ENCODE measurements at regions not wholly inside any gene's neighbourhood (a gene's known extent, or its start where the extent isn't known, plus 50 kb on each side); places are given as distances from the start of the nearest gene placed in this dataset.

- no peak for DNase-seq (ENCODE audit: low spot score)
These were observed 97.8 kb upstream of the JAG1 start for GRCh38 chr20:10771435-10772140.

DNA sequence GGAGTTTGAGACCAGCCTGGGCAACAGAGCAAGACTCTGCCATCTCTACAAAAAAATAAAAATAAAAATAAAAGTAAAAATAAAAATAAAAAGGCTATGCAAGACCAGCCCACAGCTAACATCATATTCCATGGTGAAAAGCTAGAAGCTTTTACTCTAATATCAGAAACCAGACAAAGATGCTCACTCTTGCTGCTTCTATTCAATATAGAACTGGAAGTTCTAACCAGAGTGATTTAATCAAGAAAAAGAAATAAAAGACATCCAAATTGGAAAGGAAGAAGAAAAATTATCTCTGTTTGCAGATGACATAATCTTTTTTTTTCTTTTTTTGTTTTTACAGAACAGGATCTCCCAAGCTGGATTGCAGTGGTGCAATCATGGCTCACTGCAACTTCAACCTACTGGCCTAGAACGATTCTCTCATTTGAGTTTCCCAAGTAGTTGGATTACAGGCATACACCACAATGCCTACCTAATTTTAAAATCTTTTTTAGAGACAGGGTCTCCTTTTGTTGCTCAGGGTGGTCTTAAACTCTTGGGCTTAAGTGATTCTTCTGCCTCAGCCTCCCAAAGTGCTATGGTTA, 100.7 kb upstream of the JAG1 start:
- no peak for DNase-seq (ENCODE audit: low spot score)

DNA sequence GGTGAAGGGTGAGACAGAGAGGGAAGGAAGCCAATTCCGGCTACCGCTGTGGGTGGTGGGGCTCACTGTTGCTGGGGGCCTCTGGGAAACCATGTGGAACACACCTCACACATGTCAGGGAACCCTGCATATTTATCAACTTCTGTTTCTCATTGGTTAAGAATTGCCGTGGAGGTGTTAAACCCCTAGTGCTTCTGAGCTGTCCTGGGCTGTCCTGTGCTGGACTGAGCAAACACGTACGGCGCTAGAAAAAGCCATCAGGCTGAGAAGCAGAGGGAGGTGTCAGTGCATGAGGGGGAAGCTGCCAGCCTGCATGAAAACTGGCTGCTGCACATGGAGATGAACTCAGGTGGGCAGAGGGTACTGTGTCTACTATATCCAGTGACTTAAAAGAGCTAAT, 103.9 kb upstream of the JAG1 start:
- no peak for DNase-seq (ENCODE audit: low spot score)

DNA sequence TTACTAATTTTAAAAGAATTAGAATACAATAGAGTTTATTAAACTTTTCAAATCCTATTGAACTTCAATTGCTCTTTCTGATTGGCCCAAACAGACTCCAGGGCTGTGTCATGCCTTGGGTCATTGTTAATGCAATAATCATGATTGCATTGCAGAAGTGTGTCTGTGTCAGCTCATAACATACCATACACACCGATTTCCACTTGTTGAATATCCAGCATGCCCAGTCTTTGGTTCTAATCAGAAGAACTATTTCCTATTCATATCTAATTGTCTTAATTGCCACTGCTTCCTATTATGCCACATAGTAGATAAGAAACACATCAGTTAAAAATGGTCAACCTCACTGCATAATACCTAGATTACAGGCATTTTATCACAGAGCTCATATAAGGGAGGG, 106.1 kb upstream of the JAG1 start:
- DNase-seq (ENCODE audit: low spot score) = no peak

GRCh38 chr20:10780901-10781300, 107.1 kb upstream of the JAG1 start:
- DNase-seq (ENCODE audit: low spot score) = no peak

DNA sequence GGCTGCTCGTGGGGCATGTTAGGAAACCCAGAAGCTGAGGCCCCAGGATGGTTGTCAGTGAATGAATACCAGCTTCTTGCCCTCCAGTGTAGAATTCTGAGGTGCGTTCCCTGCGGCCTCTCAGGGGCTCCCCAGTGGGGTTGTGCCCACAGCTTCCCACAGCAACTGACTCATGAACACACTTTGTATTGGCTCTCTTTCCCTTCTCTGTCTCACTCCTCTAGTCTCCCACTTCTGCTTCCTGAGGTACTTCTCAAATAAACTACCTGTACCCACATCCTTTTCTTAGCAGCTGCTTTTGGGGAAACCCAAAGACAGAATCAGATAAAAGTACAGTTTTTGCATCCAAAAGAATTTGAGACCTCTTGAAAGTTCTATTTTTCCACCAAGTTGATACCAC, 107.7 kb upstream of the JAG1 start:
- no peak for DNase-seq (ENCODE audit: low spot score)

DNA sequence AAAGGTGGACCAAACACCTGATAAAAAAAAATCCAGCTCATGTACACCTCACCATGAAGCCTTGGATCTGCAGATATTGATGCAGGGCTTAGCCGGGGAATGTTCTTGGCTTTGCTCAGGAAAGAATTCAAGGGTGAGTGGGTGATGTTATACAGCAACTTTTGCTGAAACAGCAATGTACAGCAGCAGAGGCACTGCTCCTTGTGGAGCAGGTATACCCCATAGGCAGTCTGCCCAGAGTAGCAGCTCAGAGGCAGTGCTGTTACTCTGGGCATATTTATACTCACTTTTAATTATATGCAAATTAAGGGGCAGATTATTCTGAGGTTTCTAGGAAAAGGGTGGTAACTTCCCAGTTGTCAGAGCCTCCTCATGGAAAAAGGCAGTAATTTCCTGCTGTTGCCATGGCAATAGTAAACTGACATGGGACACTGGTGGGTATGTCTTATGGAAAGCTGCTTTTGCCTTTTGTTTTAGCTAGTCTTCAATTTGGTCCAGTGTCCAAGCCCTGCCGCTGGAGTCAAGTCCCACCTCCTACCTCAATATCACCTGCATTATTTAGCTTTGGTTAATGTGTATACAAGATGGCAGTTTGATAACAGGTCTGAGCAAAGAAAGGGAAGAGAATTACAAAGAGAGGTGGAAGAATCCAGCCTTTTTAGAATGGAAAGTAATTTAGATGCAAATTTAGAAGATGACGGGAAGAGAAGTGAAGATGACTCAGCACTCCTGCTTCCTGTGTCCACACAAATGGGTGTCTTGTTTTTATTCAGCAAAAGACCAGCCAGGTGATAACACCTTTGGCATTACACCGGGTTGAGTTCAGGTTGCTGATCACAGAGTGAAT, 110.1 kb upstream of the JAG1 start:
- DNase-seq (ENCODE audit: low spot score) = no peak

GRCh38 chr20:10784554-10785183, 110.9 kb upstream of the JAG1 start:
- DNase-seq (ENCODE audit: low spot score) = no peak

DNA sequence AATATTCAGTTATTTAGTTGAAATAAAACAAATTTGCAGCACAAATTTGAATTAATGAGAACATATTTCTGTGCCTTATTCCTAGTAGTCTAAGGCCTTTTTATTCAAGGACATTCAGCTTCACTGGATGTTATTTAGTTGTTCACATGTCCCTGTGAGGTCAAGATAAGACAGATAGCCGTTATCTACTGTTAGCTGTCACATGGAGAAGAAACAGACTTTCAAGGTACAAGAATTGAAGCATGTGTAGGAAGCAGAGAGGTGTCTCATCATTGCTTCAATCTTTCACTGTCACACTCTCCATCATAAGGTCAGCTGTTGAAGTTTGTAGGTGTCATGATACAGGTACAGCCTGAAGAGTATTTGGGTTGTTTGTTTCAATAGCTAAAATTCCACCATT, 112.9 kb upstream of the JAG1 start:
- no peak for DNase-seq (ENCODE audit: low spot score)

GRCh38 chr20:10788055-10788454, 114.3 kb upstream of the JAG1 start:
- DNase-seq (ENCODE audit: low spot score) = no peak

- no peak for DNase-seq (ENCODE audit: low spot score)
These were observed 115.1 kb upstream of the JAG1 start for GRCh38 chr20:10788877-10789276.

DNA sequence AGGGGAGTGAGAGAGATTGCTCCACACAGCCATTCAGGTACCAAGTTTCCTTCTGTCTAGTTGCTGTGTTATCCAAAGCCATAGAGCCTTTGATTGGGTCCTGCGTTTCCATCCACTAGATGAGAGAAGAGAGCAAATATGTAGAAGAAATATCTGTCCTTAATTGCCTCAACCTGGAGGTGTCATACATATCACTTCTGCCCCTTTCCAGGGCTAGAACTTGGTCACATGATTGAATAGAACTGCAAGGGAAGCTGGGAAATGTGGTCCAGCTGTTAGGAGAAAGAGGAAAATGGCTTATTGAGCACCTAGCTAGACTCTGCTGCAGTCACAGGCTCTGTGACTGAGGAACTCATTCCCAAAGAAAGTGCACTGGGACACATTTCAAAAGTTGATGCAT, 115.6 kb upstream of the JAG1 start:
- no peak for DNase-seq (ENCODE audit: low spot score)

DNA sequence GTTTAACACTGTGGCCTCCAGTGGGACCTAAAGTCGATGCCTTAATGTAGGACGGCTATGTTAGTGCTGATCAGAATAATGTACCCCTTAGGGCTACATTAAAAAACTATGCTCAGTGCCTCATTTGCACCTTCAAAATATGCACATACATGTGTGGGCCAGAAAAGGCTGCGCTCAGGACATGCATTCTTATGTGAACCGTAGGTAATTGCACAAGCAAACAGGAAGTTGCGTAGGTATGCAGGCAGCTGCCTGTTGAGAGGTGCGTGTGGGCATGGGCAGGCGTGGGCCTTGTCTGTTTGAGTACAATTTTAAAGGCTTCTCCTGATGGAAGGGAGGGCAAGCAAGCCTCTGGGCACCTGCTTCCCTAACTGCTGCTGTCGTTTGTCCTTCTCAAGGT, 116.2 kb upstream of the JAG1 start:
- no peak for DNase-seq (ENCODE audit: low spot score)

DNA sequence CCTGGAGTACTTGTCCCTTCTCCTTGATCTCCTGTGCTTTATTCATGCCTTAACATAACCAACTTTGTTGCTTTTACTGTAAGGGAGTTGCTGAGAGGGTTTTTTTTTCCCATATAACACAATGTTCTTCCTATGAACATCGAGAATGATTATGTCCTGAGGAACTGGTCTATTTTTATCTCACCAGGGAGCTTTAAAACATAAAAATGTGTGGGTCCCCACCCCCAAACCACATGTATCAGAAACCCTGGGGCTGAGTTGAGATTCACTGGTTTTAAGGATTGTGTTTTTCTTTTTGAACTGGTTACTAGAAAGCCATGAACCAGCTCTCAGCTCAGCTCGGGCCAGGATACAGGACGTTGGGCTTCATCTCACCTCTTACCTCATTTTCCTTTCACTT, 118.5 kb upstream of the JAG1 start:
- DNase-seq (ENCODE audit: low spot score) = no peak

DNA sequence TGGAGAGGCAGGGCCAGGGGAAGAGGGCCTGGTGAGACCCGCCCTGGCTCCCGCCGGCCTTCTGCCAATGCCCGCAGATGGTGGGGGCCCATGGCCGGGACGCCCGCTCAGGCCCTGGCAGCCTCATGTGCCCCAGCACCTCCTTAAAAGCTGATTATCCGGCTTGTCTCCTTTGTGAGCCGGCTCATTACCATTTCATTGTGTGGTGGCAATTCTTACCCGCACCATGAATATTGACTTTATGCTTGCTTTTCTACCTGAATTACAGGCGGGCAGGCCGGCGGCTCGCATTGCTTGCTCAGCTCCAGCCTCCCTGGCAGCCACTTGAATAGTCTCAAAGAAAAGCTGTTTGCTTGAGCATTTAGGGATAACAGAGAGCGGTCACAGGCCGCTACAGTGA, 120.0 kb upstream of the JAG1 start:
- no peak for DNase-seq (ENCODE audit: low spot score)

DNA sequence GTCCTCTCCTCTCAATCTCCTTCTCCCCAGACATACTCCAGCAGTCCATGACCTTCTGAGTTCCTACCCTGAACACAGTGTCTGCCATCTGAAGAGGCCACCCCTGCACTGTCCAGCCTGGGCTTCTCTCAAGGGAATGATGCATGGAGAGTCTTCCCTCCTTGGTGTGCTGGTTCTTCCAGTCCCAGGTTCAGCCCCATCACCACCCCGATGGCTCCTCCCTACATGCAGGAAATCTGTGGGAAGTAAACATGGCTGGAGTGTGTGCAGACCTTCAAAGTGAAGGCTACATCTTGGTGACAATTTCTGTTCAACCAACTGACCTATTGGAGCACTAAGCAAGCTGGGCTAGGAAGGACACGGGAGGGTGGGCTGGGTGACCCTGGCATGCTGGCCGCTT, 121.0 kb upstream of the JAG1 start:
- DNase-seq (ENCODE audit: low spot score) = no peak

DNA sequence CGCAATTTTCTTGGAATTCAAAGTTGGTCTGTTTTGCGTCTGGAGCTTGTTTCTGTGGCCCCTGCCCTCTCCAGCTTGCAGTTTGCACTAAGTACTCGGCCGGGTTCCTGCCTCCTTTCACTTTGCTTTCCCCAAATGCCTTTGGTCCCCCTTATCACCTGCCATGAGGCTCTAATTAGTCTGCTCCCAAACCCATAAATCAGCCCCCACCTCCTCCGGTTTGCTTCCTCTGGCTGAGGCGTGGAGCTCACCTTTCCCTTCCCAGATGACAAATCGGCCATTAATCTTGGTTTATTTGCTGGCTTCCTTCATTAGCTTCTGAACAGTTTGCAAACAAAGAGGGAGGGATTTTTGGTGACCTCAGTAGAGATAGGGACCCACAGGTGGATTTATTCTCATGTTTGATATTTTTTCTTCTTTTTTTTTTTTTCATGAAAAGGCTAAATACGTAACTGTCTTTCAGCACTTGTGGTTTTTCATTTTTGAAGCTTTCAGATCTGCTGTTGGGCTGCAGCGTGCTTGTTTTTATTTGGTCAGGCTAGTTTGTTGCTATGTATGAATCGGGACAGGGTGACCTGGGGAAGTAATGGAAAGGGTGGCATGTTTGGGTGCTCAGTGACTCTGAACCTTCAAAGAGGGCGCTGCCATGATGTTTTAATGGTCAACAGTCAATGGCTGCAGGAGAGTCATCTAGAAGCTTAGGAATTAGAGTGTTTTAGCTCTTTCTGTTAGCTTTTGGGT, 121.7 kb upstream of the JAG1 start:
- DNase-seq (ENCODE audit: low spot score) = no peak

GRCh38 chr20:10798811-10799210, 125.0 kb upstream of the JAG1 start:
- no peak for DNase-seq (ENCODE audit: low spot score)

GRCh38 chr20:10799735-10800134, 125.9 kb upstream of the JAG1 start:
- DNase-seq (ENCODE audit: low spot score) = no peak

DNA sequence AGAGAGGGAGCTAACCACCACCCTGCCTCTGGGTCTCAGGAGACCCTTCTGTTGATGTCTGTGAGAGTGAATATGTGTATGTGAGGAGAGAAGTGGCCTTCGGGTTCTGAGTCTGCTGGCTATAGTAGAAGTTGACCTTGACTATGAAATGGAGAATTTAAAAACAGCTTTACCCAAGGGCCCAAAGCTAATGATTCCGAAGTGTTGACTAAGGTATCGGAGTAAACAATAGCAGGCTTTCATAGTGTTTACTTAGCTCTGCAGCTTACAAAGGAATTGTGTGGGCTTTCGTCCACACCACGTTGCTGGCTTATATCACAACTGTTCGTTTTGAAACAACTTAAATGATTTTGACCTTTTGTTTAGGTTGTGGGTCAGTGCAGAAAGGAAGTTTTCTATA, 126.5 kb upstream of the JAG1 start:
- no peak for DNase-seq (ENCODE audit: low spot score)

- no peak for DNase-seq (ENCODE audit: low spot score)
These were observed 128.4 kb upstream of the JAG1 start for GRCh38 chr20:10802236-10802635.

DNA sequence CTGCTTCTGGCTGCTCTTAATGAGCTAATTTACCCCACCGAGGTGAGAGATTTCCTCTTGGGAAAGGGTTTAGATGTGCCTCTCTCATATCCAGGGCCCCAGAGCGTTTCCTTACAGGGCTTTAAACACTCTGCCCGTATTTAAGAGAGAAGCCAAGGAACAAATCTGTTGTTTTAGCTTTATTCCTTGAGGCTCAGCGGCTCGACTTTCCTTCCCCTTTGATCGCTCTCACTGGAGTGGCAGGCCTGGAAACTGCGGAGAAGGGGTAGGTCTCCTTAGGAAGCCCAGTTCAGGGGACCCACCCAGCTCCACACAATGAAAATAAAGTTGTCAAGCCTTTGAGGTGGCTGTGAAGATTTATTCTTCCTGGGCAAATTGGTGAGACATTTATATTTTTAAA, 132.0 kb upstream of the JAG1 start:
- DNase-seq (ENCODE audit: low spot score) = no peak
